GM23248 (cell line): ENCODE measurements at regions not wholly inside any gene's neighbourhood (a gene's known extent, or its start where the extent isn't known, plus 50 kb on each side); places are given as distances from the start of the nearest gene placed in this dataset.

Experiments used
- EZH2 ChIP-seq: fragments of 200-600 bp; sonication (generic); IDR thresholded peaks from 2 replicates; pipeline ENCODE4 v1.6.1; 2018; ENCODE audit warnings: antibody characterized with exemption, mild to moderate bottlenecking; ENCODE audit not compliant: insufficient read depth, poor library complexity, severe bottlenecking
- EZH2phosphoT487 ChIP-seq: fragments of 200-600 bp; sonication (generic); IDR thresholded peaks from 2 replicates; pipeline ENCODE4 v1.6.1; 2018; ENCODE audit warnings: antibody characterized with exemption, moderate library complexity, mild to moderate bottlenecking, low read depth; ENCODE audit not compliant: insufficient read depth

- TF ChIP-seq EZH2phosphoT487 (no peak), EZH2 (no peak)
Observed at GRCh38 chr15:23994273-23994672, 307.2 kb upstream of the NDN start.
